Endodermal cell (in vitro differentiated cells): ENCODE measurements at regions not wholly inside any gene's neighbourhood (a gene's known extent, or its start where the extent isn't known, plus 50 kb on each side); places are given as distances from the start of the nearest gene placed in this dataset.

ENCODE experiments used
- DNase-seq: peaks from one replicate; pipeline ENCODE4 v3.0.0-alpha.2; 2017
- H3K27ac ChIP-seq: 2 replicates; pipeline ENCODE4 v1.5.1; 2013; ENCODE audit warnings: mild to moderate bottlenecking, low read depth, low read length, moderate library complexity
- H3K27me3 ChIP-seq: 2 replicates; pipeline ENCODE4 v1.6.1; 2013; ENCODE audit warnings: mild to moderate bottlenecking, low read length, moderate library complexity; ENCODE audit not compliant: insufficient read depth, control insufficient read depth, poor library complexity, severe bottlenecking
- H3K36me3 ChIP-seq: 2 replicates; pipeline ENCODE4 v1.7.0; 2013; ENCODE audit warnings: mild to moderate bottlenecking, low read length, moderate library complexity; ENCODE audit not compliant: control insufficient read depth, insufficient read depth
- H3K4me1 ChIP-seq: one replicate; pipeline ENCODE4 v1.7.0; 2013; ENCODE audit warnings: low read length; ENCODE audit not compliant: control insufficient read depth, insufficient read depth
- H3K4me3 ChIP-seq: 2 replicates; pipeline ENCODE4 v1.5.1; 2013; ENCODE audit warnings: mild to moderate bottlenecking, low read length, moderate library complexity
- H3K9ac ChIP-seq: 2 replicates; pipeline ENCODE4 v1.6.1; 2013; ENCODE audit warnings: mild to moderate bottlenecking, low read length, moderate library complexity; ENCODE audit not compliant: poor library complexity, severe bottlenecking; ENCODE audit errors: extremely low read depth
- H3K9me3 ChIP-seq: 2 replicates; pipeline ENCODE4 v1.6.1; 2013; ENCODE audit warnings: mild to moderate bottlenecking, low read length, moderate library complexity; ENCODE audit not compliant: control insufficient read depth
- H3K27ac Mint-ChIP-seq: 2 replicates; pipeline ENCODE4 v1.8.0; 2020; ENCODE audit warnings: mixed read lengths
- H3K27me3 Mint-ChIP-seq: 2 replicates; pipeline ENCODE4 v1.8.0; 2021; ENCODE audit warnings: mild to moderate bottlenecking, mixed read lengths; ENCODE audit not compliant: insufficient read depth
- H3K36me3 Mint-ChIP-seq: 2 replicates; pipeline ENCODE4 v1.8.0; 2020; ENCODE audit warnings: low read depth, mixed read lengths
- H3K4me1 Mint-ChIP-seq: 2 replicates; pipeline ENCODE4 v1.8.0; 2020; ENCODE audit warnings: mixed read lengths
- H3K4me3 Mint-ChIP-seq: 2 replicates; pipeline ENCODE4 v1.8.0; 2020; ENCODE audit warnings: mild to moderate bottlenecking, moderate library complexity, mixed read lengths
- H3K9me3 Mint-ChIP-seq: 2 replicates; pipeline ENCODE4 v1.8.0; 2020; ENCODE audit warnings: mild to moderate bottlenecking, mixed read lengths
- CTCF ChIP-seq: fragments of 200-600 bp; sonication (generic); conservative IDR thresholded peaks from 2 replicates; pipeline ENCODE4 v1.5.0; 2021; ENCODE audit warnings: antibody characterized with exemption, mild to moderate bottlenecking
- WGBS, 2 experiments: methylation state at CpG; one replicate each; pipeline versions ENCODE4 v1.1.5 to v1.1.7; 2013; ENCODE audit warnings: missing lambda C conversion rate in 2 of 2, mixed read lengths in 1 of 2; ENCODE audit not compliant: insufficient coverage in 1 of 2, insufficient read length in 1 of 2; 5-methylcytosine and 5-hydroxymethylcytosine counted together

- no peak overlapping the region for H3K4me3 Mint-ChIP-seq
- H3K27ac ChIP-seq, result no peak overlapping the region
- no peak overlapping the region for H3K9ac ChIP-seq
- TF ChIP-seq CTCF, result no peak
- no peaks in the 10 kb centered on the region for H3K27me3 Mint-ChIP-seq
- H3K36me3 Mint-ChIP-seq, result no peaks in the 10 kb centered on the region
- no peaks in the 10 kb centered on the region for H3K36me3 ChIP-seq
- H3K27me3 ChIP-seq, result no peaks in the 10 kb centered on the region
- WGBS, 2 experiments, result 92 to 94% methylated on average over 2 to 5 of the region's 5 CpGs
- H3K9me3 ChIP-seq, result peaks cover 6% of the 10 kb centered on the region
- peaks cover 3% of the 10 kb centered on the region for H3K4me1 ChIP-seq
- peaks cover 10% of the 10 kb centered on the region for H3K9me3 Mint-ChIP-seq
- peaks cover 11% of the 10 kb centered on the region for H3K4me1 Mint-ChIP-seq
- no peak overlapping the region for H3K27ac Mint-ChIP-seq
- no peak for DNase-seq
- no peak overlapping the region for H3K4me3 ChIP-seq
These were observed 161.2 kb upstream of the MYL2 start for GRCh38 chr12:111081600-111081999.

DNA sequence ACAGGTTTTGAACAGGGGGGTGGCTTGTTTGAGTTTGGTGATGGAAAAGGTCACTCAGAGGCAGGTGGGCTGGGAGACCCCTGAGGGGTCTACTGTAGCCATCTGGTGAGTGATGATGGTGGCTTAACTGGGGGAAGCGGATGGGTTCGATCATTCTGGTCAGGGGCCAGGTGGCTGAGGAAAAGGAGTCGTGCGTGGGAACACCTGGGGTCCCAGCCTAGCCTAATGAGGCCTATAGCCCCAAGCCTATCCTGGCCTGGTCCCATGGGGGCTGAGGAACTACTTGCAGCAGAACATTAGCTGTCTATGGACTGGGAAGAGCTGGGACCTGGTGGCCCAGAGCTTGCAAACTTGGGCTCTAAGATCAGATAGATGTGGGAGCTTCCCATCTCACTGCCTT lies 158.4 kb upstream of the MYL2 start:
- Mint-ChIP-seq H3K27ac (no peak overlapping the region), H3K27me3 (no peaks in the 10 kb centered on the region), H3K9me3 (no peaks in the 10 kb centered on the region), H3K4me3 (no peak overlapping the region), H3K4me1 (peaks cover 19% of the 10 kb centered on the region), H3K36me3 (no peaks in the 10 kb centered on the region)
- 100% methylated on average over 1 to 4 of the region's 4 CpGs for WGBS, 2 experiments
- Histone ChIP-seq H3K27ac (no peak overlapping the region), H3K36me3 (no peaks in the 10 kb centered on the region), H3K9ac (no peak overlapping the region), H3K4me1 (peaks cover 11% of the 10 kb centered on the region), H3K4me3 (no peak overlapping the region), H3K27me3 (no peaks in the 10 kb centered on the region), H3K9me3 (no peaks in the 10 kb centered on the region)
- no peak for TF ChIP-seq CTCF
- no peak for DNase-seq

DNA sequence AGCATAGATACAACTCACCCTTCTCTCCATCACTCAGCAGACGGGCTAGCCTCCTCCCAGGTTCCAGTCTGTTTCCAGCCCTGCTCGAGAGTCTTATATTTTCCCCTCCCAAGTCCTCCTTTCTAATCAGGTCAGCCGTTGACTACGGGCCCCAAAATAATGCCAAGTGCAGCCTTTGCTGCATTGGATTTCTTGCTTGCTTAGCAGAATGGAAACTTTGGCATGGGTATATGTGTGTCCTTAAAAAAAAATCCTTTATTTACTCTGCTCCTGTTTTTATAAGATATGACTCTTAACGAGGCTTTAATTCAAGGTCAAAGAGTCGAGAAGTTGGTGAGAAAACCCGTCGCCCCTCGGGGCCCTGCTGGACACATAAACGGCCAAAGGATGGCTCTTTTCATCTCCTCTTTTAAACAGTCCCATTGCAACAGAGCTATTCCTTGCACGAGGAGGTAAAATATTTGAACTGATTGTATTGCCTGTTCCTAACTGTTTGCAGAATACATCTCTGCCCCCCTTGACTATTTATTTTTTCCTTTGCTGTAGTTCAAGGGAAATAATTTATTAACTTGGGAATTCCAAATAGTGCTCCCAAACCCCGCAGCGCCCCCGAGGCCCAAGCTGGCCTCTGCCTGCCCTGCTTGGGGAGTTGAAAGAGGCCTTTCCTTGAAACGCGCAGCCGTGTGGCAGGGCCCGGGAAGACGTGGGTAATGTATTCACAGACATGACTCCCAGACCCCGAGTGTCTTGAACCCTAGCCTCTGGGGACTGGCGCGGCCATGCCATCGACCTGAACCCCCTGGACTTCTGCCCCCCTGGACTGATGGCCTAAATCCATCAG lies 156.5 kb upstream of the MYL2 start:
- Mint-ChIP-seq H3K27me3 (no peaks in the 10 kb centered on the region), H3K36me3 (no peaks in the 10 kb centered on the region), H3K9me3 (no peaks in the 10 kb centered on the region), H3K4me3 (no peak overlapping the region), H3K4me1 (peaks cover 24% of the 10 kb centered on the region), H3K27ac (no peak overlapping the region)
- H3K36me3 ChIP-seq, result no peaks in the 10 kb centered on the region
- no peaks in the 10 kb centered on the region for H3K27me3 ChIP-seq
- H3K4me3 ChIP-seq, result no peak overlapping the region
- H3K4me1 ChIP-seq, result peaks cover 11% of the 10 kb centered on the region
- 88 to 91% methylated on average over 14 to 23 of the region's 23 CpGs for WGBS, 2 experiments
- no peak overlapping the region for H3K9ac ChIP-seq
- DNase-seq, result no peak
- H3K27ac ChIP-seq, result no peak overlapping the region
- no peaks in the 10 kb centered on the region for H3K9me3 ChIP-seq
- TF ChIP-seq CTCF, result no peak
